SKM-1 treated with dmso at 0.1 percent for 144 hours (cell line): ENCODE measurements at regions not wholly inside any gene's neighbourhood (a gene's known extent, or its start where the extent isn't known, plus 50 kb on each side); places are given as distances from the start of the nearest gene placed in this dataset.
"Not testable (repeated sequence)": the region's sequence is repeated elsewhere in the genome, so short reads cannot be mapped to it uniquely, and the experiment has no call there.

Experiments
- DNase-seq: peaks from one replicate; lab custom pipeline; 2025; ENCODE audit not compliant: unreplicated experiment; lab: John Stamatoyannopoulos, UW

DNA sequence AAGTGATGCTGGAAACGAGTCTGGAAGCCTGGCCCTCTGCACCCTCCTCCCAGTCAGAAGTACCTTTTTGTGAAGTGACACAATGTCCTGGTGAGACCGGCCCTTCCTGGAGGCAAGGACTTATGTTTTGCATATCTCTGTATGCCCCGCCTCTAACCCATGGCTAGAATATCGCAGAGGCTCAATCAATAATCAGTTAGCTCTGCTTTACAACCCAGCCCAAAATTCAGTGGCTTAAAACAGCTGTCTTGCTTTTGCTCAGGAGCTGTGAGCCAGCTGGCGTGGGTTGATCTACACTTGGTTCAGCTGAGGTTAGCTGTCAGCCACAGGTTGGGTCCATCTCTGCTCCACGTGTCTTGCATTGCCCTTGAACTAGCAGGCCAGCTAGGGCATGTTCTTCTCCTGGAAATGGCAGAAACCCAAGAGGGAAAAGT is 98.8 kb upstream of the METTL14 start:
- DNase-seq = no peak

DNA sequence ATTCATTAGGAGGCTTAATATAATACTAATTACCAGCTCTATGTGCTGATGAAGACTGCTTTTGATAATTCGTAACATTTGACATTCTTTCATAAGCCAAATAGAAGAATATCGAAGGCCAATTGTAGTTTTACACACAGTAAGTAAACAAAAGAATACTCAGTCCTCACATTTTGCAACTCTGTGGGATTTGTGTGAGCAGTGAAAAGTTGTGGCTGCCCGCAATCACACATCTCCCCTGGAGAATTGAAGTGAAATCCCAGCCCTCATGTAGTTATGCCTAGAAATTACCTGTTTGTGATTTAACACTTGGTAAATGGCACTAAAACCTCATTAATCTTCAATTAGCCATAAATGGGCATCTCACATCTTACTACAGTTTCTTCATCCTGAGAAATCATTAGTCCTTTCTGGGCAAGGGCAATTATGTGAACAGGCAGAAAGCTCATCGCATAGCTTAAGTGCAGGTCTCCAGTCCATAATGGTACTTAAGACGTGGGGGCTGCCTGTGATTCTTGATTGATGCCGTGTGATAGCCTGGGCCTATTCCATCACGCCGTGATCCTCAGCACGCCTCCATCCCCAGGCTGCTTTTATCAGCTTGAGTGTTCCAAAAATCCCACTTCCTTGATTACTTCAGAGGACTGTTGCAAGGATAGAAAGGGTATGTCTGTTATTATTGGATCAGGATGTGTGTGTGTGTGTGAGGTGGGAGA is 97.9 kb upstream of the METTL14 start:
- DNase-seq = no peak

DNA sequence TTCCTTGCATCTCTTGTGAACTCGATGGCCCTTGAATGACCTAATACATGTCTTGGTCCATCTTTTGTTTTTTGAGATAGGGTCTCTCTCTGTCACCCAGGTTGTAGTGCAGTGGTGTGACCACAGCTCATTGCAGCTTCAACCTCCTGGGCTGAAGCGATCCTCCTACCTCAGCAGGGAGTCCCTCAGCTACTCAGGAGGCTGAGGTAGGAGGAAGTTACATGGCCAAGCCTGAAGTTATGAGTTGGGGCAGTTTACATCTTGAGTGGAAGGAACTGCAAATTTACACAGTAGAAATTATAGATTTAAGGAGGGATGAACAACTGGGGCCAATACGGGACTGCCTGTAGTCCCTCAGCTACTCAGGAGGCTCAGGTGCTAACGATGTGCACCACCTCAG is 97.2 kb upstream of the METTL14 start:
- no peak for DNase-seq

DNA sequence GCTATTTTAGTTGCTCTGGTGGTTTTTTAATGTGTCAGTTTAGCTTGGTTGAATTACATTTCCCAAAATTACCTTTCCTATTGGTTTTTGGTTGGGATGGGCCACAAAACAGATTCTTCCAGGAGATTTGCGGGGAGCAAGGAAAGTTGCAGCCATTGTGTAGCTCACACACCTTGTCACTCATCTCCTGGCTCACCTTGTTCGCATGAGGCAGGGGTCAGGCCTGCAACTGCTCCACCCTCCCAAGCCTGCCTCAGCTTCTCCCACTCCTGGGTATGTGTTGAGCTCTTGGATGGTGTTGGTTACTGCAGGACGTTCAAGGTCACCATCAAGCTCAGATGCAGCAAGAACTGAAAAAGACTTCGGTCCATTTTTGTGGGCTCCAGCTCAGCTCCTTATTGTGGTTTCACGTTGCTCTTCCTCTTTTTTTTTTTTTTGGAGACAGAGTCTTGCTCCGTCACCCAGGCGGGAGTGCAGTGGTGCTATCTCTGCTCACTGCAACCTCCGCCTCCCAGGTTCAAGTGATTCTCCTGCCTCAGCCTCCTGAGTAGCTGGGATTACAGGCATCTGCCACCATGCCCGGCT is 95.6 kb upstream of the METTL14 start:
- DNase-seq = peak; percentile 14

DNA sequence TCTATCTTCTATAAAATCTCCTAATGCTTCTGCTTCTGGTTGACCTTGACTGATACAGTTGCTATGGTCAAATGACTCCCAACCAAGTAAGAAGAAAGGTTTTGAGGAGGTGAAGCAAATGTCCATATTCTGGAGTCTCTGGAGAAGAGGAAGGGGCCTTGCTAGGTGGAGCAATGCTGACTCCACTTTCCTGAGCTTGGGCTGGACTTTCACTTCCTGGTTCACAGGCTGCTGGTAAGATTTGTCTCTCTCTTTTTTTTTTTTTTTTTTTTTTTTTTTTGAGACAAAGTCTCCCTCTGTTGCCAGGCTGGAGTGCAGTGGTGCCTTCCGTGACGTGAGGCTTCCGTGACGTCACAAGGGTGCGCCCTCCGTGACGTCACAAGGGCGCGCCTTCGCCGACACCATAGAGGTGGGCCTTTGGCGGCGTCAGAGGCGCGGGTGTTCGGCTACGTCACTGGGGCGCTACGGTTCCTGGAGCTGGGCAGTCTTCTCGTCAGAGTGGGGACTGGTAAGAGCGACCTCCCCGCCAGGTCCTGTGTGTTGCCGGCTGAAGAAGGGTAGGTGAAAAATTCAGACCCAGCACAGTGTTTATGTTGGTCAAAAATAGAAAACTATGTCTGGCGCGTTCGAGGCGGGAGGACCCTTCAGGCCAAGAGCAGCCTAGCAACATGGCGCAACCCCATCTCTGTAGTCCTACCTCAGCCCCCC is 93.7 kb upstream of the METTL14 start:
- DNase-seq = peak; percentile 92

DNA sequence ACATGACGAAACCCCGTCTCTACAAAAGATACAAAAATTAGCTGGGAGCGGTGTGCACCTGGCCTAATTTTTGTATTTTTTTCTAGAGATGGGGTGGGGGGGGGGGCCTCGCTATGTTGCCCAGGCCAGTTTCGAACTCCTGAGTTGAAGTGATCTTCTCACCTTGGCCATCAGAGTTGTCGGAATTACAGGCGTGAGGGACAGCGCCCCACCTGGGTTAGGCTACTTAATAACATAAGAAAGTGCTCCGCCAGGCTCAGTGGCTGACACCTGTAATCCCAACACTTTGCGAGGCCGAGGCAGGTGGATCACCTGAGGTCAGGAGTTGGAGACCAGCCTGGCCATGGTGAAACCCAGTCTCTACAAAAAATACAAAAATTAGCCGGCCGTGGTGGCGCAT is 92.9 kb upstream of the METTL14 start:
- DNase-seq = not testable (repeated sequence)

DNA sequence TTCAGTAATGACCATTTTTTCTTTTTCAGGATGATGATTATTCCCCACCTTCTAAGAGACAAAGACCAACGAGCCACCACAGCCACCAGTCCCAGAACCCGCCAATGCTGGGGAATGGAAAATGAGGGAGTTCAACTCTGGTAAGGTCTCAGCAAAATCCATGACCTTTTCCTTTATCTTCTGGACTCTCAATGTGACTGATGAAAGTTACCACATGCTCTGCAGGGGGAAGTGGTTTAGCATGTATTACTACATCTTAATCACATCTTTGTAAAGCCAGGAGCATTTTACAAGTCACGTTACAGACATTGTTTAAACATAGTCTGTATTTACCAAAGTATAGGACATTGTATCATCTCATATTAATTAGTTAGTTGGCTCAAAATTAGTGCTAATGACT is 89.3 kb upstream of the METTL14 start:
- not testable (repeated sequence) for DNase-seq

DNA sequence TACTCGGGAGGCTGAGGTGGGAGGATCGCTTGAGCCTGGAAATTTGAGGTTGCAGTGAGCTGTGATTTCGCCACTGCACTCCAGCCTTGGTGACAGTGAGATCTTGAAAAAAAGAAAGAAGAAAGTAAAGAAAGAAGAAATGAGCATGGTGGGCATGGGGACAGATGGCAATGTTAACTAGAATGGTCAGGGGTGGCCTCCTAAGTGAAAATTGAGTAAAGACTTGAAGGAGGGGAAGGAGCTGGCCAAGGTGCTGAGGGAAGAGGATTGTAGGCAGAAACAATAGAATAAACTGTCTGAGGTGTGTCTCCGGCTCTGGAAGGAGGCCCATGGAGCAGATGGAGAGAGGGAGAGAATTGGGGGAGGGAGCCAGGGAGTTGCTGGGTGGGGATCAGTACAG is 60.1 kb upstream of the METTL14 start:
- DNase-seq = not testable (repeated sequence)

DNA sequence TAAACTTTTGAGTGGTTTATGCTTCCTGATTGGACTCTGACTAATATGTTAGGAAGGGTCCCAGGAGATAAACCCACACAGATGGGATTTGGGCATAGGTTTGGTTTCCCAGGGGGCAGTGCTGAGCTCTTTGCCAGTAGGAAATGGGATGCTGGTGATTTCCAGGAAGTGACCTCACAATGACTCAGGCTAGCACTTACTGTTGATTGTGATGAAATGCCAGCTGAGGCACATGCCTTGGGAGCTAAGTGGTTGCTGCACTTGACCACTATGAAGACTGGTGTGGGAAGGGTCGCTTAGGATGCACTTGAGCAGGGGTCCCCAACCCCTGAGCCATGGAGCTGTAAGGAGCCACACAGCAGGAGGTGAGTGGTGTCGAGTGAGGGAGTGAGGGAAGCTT is 55.5 kb upstream of the METTL14 start:
- not testable (repeated sequence) for DNase-seq

DNA sequence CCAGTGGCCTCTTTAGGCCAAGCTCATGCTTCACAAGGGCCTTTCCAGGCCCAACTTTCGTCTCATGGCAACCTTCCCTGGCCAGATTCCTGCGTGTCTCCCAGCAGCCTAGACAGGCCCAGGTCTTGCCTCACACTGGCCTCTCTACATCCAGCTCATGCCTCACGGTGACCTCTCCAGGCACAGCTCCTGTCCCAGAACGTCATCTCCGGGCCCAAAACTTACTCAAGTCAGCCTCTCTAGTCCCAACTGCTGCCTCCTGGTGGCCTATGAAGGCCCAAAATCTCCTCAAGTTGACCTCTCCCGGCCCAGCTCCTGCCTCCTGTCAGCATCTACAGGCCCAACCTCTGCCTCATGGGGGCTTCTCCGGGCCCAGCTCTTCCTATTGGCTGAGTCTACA is 54.3 kb upstream of the METTL14 start:
- DNase-seq = not testable (repeated sequence)

DNA sequence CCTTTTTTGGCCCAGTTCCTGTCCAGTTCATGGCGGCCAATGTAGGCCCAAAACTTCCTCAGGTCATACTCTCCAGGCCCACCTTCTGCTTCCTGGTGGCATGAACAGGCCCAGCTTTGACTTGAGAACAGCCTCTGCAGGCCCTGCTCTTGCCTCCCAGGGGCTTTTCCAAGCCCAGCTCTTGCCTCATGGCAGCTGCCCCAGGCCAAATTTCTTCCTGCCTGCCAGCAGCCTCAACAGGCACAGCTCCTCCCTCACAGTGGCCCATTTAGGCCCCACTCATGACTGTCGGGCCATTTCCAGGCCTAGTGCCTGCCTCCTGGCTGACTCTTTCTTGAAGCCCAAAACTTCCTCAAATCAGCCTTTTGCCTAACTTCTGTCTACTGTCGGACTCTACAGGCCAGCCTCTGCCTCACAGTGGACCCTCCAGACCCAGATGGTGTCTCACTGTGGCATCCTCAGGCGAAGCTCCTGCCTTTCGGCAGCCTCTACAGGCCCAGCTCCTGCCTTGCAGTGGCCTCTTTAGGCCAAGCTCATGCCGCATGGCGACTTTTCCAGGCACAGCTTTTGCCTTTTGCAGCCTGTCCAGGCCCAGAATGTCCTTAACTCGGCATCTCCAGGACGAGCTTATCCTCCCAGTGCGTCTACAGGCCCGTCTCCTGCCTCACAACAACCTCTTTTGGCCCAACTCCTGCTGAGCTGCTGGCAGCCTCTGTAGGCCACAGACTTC is 53.7 kb upstream of the METTL14 start:
- DNase-seq = not testable (repeated sequence)

DNA sequence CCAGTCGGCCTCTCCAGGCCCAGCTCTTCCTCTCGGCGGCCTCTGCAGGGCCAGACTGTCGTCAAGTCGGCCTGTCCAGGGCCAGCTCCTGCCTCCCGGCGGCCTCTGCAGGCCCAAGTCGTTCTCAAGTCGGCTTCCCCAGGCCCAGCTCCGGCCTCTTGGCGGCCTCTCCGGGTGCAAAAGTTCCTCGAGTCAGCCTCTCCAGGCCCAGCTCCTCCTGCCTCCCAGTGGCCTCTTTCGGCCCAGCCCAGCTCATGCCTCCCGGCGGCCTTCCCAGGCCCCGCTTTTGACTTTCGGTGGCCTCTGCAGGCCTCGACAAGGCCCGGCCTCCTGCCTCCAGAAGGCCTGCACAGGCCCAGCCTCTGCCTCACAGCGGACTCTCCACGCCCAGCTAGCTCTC is 51.7 kb upstream of the METTL14 start:
- not testable (repeated sequence) for DNase-seq

DNA sequence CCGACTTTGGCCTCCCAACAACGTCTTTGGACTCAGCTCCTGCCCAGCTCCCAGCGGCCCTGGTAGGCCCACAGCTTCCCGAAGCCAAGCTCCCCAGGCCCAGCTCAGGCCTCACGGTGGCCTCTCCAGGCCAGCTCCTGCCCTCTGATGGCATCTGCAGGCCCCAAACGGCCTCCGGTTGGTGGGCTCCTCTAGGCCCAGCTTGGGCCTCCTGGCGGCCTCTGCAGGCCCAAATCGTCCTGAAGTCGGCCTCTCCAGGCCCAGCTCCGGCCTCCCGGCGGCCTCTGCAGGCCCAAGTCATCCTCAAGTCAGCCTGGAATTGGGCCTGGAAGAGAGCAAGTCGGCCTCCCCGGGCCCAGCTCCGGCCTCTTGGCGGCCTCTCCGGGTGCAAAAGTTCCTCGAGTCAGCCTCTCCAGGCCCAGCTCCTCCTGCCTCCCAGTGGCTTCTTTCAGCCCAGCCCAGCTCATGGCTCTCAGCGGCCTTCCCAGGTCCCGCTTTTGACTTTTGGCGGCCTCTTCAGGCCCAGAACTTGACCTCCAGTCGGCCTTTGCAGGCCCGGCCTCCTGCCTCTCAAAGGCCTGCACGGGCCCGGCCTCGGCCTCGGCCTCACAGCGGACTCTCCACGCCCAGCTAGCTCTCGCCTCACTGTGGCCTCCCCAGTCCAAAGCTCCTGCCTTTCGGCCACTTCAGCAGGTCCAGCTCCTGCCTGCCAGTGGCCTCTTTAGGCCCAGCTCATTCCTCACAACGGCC is 50.9 kb upstream of the METTL14 start:
- DNase-seq = not testable (repeated sequence)
